ENCODE measurements at regions not wholly inside any gene's neighbourhood (a gene's known extent, or its start where the extent isn't known, plus 50 kb on each side); places are given as distances from the start of the nearest gene placed in this dataset.

DNA sequence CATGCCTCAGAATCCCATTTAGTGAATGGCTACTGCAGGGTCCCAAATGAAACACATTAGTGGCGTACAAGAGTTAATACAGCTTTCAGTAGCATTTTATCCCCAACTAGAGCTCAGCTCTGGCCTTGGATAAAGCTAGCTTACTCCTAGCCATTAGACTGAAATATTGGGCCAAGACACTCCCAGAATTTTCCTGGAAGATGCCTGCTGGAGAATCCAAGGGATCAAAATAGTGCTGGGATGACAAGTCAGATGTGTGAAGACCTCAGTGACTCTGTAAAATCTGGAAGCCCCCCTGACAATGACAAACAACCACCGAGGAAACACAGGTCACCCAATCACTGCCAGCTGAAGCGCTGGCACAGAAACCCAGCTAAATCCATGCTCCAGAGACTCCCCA, 303.1 kb upstream of the SORL1-AS1 start:
- TF ChIP-seq, protein P1, sequence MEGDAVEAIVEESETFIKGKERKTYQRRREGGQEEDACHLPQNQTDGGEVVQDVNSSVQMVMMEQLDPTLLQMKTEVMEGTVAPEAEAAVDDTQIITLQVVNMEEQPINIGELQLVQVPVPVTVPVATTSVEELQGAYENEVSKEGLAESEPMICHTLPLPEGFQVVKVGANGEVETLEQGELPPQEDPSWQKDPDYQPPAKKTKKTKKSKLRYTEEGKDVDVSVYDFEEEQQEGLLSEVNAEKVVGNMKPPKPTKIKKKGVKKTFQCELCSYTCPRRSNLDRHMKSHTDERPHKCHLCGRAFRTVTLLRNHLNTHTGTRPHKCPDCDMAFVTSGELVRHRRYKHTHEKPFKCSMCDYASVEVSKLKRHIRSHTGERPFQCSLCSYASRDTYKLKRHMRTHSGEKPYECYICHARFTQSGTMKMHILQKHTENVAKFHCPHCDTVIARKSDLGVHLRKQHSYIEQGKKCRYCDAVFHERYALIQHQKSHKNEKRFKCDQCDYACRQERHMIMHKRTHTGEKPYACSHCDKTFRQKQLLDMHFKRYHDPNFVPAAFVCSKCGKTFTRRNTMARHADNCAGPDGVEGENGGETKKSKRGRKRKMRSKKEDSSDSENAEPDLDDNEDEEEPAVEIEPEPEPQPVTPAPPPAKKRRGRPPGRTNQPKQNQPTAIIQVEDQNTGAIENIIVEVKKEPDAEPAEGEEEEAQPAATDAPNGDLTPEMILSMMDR (IDR thresholded peaks at IDR 0.05 in 4 of 5, conservative IDR thresholded peaks at IDR 0.05 in 1 of 5), result no peak
- no peak for TF ChIP-seq POLR2A (IDR thresholded peaks at IDR 0.05)
